Frontal cortex (tissue), 3 donors: ENCODE measurements at regions not wholly inside any gene's neighbourhood (a gene's known extent, or its start where the extent isn't known, plus 50 kb on each side); places are given as distances from the start of the nearest gene placed in this dataset.
"Not testable (repeated sequence)": the region's sequence is repeated elsewhere in the genome, so short reads cannot be mapped to it uniquely, and the experiment has no call there.

Experiments used
- DNase-seq, 2 donors: peaks; one replicate each; pipeline ENCODE4 v3.0.0; 2012; ENCODE audit warnings: low spot score in 2 of 2
- FAIRE-seq: peaks from 2 replicates; lab custom pipeline; 2012; peaks lifted over from hg19 to GRCh38; lab: Jason Lieb, UNC
- donor health status: control.
- donor health status: control.
- donor health status: control.

DNA sequence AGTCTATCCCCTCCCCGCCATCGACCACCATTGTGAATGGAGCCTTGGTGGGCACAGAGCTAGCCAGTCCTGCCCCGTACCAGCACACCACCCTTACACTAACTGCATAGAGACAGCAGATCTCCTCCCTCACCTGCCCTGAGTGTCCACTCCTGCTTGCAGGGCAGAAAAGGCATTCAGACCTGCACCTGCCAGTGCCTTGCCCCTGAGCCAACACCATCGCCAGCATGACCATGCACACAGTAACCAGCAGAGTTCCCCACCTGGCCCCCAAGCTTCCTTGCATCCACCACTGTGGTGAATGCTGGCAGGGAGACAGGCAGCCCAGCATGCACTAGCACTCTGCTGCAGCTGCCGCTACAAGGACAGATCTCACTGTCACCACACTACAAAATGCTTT, 397.1 kb downstream of the KLHL4 start:
- DNase-seq (no peak), FAIRE-seq (no peak)

DNA sequence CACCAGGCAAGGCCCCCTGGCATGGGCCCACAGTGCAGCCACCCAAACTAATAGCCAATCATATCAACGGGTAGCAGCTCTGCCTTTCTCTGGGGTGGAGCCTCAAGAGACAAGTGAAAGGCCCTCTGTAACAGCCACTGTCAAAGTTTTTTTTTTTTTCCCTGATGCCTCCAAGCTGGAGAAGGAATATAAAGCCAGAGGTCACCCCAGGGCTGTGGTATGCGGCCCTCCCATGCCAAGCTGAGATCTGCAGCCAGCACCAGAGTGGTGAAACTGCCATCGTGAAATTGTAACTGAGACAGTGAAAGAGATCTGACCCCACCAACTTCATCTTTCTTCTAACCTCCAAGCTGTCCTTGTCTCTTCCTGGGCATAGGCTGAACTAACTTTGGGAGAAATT, 407.0 kb downstream of the KLHL4 start:
- FAIRE-seq, result no peak

DNA sequence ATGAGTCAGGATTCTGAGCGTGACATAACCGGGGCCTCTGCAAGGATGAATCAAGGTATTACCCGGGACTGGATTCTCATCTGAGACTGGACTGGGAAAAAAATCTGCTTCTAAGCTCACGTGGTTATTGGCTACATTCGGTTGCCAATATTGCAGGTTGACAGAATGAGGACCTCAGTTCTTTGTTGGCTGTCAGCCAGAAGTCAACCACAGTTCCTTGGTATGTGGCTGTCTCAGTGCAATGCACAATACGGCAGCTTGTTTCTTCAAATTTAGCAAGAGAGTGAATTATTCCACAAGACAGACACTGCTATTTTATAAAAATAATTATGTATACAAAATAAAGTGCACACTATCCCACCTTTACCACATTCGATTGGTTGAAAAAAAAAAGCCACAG, 424.2 kb downstream of the KLHL4 start:
- FAIRE-seq, result no peak
- DNase-seq, result no peak

More for the DNA sequence above, 407.0 kb downstream of the KLHL4 start:
- no peak for DNase-seq

DNA sequence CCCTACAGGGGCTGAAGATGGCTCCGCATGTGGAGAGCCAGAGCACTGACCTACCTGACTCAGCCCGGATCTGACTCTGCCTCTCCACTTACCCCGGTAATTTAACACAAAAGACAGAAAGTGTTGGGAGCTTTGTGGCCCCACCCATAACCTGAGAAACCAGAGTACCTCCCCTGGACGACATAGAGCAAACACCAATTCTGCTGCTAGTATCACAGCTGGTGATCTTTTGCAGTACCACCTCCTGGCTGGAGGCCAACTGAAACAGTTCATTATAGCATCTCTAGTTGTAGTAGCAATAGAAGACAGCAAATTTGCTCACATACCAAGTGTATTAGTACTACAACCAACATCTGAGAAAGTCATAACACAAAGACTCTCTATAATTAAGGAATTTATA, 443.9 kb downstream of the KLHL4 start:
- DNase-seq (no peak), FAIRE-seq (no peak)

DNA sequence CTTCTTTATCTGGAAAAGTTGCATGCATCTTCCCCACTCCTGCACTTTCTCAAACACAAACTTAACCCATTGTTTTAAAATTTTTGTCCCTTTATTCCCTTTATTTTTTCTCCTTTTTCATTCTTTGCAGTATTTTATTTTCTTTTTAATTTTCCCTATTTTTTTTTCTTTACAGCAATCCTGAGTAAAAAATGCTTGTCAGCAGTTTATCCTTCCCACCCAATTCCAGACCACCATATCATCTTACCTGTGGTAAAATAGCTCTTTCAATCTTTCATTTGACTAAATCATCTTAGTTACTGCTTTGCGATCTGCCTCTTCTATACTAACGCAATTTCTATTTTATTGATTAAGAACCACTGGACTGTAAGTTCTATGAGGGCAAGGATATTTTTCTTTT, 450.5 kb downstream of the KLHL4 start:
- FAIRE-seq (no peak), DNase-seq (no peak)

DNA sequence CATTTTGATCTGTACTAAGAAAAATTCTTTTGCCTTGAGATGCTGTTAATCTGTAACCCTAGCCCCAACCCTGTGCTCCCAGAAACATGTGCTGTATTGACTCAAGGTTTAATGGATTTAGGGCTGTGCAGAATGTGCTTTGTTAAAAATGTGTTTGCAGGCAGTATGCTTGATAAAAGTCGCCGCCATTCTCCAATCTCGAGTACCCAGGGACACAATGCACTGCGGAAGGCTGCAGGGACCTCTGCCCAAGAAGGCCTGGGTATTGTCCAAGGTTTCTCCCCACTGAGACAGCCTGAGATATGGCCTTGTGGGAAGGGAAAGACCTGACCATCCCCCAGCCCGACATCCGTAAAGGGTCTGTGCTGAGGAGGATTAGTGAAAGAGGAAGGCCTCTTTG, 454.5 kb downstream of the KLHL4 start:
- not testable (repeated sequence) for DNase-seq, FAIRE-seq

DNA sequence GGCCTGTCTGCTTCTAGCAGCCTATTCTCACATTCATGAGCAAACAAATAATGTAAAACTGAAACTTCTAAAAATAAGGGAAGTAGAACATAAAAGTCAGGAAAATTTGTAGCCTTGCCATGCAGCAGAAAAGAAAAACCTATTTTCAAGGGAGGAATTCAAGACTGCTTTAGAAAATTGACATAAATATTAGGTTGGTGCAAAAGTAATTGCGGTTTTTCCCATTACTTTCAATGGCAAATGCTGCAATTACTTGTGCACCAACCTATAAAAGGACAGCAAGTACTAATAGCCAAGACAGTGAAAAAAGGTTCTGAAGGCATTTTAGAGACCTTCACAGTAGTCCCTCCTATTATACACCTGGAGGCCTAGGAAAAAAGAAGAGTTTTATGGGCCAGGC, 457.8 kb downstream of the KLHL4 start:
- DNase-seq (no peak), FAIRE-seq (no peak)

DNA sequence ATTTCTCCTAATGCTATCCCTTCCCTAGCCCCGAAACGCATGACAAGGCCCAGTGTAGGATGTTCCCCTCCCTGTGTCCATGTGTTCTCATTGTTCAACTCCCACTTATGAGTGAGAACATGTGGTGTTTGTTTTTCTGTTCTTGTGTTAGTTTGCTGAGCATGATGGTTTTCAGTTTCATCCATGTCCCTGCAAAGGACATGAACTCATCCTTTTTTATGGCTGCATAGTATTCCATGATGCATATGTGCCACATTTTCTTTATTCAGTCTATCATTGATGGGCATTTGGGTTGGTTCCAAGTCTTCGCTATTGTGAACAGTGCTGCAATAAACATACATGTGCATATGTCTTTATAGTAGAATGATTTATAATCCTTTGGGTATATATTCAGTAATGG, 490.3 kb downstream of the KLHL4 start:
- not testable (repeated sequence) for FAIRE-seq, DNase-seq

DNA sequence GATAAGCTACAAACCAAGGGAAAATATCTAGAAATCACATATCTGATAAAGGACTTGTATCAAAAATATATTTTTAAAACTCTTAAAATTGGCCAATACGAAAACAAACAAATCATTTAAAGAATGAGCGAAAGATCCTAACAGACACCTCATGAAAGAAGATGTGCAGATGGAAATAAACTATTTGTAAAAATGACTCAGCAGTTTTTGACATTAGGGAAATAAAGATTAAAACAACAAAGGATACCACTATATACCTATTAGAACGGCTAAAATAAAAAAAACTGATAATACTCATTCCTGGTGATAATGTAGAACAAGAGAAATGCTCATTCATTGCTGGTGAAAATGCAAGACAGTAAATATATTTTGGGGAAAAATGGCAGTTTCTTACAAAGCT, 506.4 kb downstream of the KLHL4 start:
- DNase-seq (no peak), FAIRE-seq (no peak)

DNA sequence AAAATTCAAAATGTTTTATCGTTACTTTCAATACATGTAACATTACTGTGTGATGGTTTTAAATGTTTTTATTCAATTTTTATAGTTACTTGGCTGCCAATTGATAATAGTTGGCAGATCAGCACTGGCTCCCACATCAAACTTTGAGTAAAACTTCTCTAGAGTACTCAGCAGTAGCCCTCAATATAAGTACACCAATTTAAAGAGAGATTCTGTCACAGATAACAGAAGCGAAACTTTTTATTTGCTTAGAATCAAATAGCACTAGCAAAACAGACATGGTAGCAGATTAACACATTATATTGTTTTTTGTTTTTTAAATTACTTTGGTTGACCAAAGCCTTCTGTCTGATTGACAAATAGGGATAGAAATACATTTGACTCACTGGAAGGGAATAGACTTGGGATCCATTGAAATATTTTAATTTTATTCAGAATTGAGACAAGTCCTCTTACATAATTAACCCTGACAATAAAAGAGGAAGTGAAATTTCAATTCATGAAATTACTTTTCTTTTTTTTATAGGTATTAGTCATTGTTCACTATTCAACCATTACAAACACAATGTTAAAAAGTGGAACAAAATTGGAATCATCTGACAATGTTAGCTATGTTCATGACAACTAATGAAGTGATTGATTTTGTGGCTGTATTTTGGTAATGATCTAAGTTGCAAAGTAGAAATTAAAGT, 554.9 kb downstream of the KLHL4 start:
- no peak for FAIRE-seq
- DNase-seq, result no peak

DNA sequence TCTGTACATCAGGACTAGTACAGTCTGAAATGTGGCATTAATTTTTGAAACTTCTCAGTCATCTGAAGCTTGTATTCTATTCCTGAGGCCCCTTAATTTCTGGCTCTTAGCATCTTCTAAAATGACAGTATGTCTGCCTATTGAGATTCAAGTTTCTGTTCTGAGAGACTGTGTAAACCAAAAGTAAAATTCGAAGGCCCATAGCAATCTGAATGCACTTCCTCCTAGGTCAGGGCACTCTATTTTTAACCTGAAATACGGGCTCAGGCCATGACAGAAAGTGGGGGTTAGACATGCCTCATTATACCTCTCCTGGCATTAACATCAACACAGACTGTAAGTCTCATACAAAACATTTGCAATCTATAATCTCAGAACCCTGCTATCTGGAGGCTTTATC, 584.4 kb downstream of the KLHL4 start:
- no peak for FAIRE-seq
- no peak for DNase-seq

DNA sequence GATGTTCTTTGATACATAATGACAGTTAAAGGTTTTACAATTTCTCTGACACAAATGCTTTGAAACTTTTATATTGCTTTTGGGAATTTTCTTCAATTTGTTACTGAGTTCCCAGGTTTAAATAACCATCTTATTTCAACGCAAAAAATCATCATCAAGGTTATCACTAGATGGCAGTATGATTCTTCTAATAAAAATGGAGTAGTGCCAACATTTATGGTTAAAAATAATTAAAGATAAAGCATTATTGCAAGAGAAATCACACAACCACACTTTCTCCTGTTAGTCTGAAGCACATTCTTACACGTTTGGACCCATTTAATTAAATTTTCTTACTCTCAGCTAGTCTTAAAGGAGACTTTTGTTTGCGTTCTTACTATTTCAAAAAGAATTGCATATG, 611.3 kb upstream of the CPXCR1 start:
- DNase-seq (no peak), FAIRE-seq (no peak)

DNA sequence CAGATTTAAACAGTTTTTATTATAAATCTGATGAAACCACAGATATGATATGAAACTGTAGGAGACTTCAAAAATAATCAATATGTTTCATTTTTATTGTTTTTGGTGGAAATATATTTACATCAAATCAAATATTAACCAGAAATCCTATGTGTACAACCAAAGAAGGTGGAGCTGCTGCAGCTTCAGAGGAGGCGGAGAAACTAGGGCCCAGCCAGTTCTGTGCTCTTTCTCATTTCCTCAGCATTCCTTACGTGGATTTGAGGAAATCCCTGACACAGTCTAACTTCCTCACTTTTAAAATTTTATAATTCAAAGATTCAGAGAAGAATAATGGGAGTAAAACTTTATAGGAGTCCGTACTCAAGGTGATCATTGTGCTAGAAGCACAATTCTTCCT, 610.7 kb upstream of the CPXCR1 start:
- DNase-seq, result no peak

DNA sequence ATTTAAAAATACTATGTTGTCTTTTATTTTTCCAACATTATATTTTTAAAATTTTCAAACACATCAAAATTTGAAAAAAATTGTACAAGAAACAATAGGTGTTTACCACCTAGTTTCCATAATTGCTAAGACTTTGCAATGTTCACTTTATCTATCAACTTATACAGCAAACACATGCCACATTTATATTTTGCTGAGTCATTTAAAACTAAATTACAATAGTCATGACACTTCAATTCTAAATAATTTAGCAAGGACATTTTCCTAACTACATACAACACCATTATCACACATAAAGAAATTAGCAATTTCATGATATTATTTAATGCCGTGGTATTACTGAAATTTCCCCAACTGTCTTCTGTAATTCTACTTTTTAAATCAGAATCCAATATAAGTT, 600.4 kb upstream of the CPXCR1 start:
- FAIRE-seq (no peak), DNase-seq (no peak)

More for the DNA sequence above, 610.7 kb upstream of the CPXCR1 start:
- FAIRE-seq, result no peak

DNA sequence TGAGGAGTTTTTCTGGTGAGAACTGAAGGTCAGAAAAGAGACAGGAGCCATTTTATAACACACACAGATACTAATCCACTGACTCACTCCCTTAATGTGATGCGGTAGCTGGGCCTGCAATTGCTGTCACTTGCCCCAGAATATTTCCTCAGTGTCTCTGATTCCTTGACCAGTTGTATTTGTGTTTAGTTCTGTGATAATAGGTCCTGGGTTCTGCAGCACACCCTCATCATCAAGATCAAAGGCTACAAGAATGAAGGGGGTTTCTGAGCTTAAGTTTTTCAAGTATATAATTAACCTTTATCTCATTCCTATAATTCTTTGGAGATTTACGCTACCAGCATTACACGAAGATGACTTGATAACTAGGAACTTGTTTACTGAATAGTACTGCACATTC, 576.5 kb upstream of the CPXCR1 start:
- DNase-seq (no peak), FAIRE-seq (no peak)

DNA sequence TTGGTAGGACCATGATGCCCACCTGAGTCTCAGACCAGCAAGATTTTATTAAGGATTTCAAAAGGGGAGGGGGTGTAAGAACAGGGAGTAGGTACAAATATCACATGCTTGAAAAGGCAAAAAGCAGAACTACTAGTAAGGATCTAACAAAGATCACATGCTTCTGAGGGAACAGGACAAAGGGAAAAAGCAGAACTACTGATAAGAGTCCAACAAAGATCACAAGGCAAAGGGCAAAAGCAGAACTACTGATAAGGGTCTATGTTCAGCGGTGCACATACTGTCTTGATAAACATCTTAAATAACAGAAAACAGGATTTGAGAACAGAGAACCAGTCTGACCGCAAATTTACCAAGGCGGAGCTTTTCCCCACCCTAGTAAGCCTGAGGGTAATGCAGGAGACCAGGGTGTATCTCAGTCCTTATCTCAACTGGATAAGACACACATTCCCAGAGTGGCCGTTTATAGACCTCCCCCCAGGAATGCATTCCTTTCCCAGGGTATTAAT, 573.0 kb upstream of the CPXCR1 start:
- not testable (repeated sequence) for FAIRE-seq, DNase-seq

DNA sequence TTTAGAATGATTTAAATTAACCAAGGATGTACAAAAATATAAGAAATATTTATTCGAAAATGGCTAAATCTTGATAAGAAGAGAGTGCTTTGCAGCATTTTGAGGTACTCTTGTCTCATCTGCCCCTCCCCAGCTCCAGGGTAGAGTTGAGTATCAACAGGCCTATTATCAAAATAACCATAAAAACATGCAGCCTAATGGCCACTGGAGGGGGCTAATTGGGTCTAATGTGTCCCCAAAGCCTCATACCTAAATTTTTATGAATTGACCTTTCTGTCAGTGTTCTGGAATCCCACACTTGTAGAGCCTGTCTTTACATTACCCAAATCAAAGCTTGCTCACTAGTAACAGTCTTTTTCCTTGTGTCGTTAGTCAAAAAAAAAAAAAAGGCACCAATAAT, 544.9 kb upstream of the CPXCR1 start:
- no peak for FAIRE-seq
- no peak for DNase-seq

DNA sequence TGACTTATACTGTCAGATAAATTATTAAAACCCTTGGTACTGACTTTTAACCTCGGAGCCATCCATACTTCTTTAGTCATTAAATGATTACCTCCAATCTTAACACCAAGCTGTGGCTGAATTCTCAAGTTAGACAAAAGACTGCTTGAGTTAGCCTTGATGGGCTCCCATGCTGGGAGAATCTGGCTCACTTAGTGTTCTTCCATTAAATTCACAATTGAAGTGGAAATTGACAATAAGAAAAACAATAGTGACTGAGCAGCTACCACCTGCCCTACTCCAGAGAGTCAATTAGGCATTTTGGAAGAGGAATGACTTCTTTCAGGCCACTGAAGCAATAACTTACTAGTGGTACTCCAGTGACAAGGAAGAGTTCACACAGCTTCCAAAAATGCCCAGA, 503.0 kb upstream of the CPXCR1 start:
- FAIRE-seq, result no peak
- DNase-seq, result no peak

DNA sequence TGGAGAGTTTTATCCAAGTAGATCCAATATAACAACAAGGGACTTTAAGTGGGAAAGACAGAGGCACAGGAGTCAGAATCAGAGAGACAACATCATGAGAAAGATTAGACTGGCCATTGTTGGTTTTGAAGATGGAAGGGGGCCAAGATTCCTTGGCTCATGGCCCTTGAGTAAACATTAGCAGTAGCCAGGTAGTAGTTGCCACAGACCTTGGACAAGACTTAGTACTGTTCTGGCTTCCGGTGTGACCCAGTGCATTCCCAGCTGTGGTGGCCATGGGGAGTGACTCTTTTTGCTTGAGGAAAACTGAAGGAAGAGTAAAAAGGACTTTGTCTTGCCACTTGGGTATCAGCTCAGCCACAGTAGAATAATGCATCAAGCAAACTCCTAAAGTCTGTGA, 462.2 kb upstream of the CPXCR1 start:
- no peak for FAIRE-seq
- no peak for DNase-seq

DNA sequence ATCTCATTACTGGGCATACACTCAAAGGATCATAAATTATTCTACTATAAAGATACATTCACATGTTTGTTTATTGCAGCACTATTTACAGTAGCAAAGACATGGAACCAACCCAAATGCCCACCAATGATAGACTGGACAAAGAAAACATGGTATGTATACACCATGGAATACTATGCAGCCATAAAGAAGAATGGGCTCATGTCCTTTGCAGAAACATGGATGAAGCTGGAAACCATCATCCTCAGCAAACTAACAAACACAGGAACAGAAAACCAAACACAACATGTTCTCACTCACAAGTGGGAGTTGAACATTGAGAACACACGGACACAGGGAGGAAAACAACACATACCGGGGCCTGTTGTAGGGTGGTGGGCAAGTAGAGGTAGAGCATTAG, 433.1 kb upstream of the CPXCR1 start:
- FAIRE-seq, DNase-seq: not testable (repeated sequence)

DNA sequence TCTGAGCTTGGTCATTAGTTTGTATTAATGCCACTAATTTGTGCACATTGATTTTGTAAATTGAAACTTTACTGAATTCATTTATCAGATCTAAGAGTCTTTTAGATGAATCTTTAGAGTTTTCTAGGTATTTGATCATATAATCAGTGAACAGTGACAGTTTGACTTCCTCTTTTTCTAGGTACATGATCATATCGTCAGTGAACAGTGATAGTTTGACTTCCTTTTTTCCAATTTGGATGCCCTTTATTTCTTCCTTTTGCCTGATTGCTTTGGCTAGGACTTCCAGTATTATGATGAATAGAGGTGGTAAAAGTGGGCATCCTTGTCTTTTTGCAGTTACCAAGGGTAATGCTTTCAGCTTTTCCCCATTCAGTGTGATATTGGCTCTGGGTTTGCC, 421.4 kb upstream of the CPXCR1 start:
- DNase-seq (no peak), FAIRE-seq (no peak)

DNA sequence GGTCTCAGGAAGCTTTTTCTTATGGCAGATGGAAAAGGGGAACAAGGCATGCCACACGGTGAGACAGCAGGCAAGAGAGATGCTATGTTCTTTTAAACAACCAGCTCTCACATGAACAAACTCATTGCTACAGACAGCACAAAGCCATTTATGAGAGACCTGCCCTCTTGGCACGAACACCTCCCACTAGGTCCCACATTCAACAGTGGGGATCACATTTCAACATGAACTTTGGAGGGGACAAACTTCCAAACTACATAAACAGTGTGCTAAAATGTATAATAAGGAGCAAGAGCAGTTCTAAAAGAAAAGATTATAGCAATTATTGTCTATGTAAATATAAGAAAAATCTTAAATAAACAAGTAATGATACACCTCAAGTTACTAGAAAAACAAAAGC, 391.8 kb upstream of the CPXCR1 start:
- FAIRE-seq, result no peak

More for the DNA sequence above, 391.8 kb upstream of the CPXCR1 start:
- no peak for DNase-seq
